ENCODE measurements at regions not wholly inside any gene's neighbourhood (a gene's known extent, or its start where the extent isn't known, plus 50 kb on each side); places are given as distances from the start of the nearest gene placed in this dataset.

DNA sequence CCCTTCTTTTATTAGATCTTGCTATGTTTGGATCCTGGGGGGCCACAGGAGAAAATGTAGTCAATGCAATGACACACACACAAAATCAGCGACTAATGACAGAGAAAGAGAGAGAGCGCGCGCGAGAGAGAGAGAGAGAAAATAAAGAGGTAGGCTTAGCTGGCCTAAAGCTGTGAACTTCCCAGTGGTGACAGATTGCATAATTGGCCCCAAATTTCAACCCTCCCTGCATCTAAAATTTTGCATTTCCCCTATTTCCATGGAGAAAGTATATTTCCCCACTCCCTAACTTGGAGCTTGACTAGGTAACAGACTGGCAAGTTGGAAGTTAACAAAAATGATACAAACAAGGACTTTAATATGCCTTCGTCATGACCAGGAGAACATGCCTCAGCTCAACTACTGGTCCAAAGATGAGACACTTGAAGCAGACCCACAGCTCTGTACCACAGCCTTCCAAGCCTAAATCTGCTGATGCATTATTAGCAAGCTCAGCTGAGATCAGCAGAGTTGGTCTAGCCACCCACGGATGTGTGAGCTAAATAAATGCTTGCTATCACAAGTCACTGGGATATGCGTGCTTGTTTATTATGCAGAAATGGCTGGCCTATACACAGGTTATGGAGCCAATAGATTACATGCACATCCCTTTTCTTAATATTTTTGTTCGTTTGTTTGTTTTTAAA lies 118.1 kb upstream of the PRDM1 start:
- Histone ChIP-seq H3K4me3 (ENCODE audit: insufficient read depth, low read depth, low read length) (no peak overlapping the region), H3K9me3 (ENCODE audit: control insufficient read depth, low read length) (no peaks in the 10 kb centered on the region), H3K27me3 (ENCODE audit: control insufficient read depth, insufficient read depth, low read length, poor library complexity, severe bottlenecking) (no peaks in the 10 kb centered on the region), H3K27ac (ENCODE audit: insufficient read depth, low read depth, low read length, poor library complexity, severe bottlenecking) (no peak overlapping the region), H3K36me3 (ENCODE audit: control insufficient read depth, insufficient read depth, low read length) (no peaks in the 10 kb centered on the region), H3K4me1 (ENCODE audit: control insufficient read depth, insufficient read depth, low read length) (no peaks in the 10 kb centered on the region)
- 91 to 97% methylated on average over 8 to 9 of the region's 9 CpGs for WGBS, 2 experiments

DNA sequence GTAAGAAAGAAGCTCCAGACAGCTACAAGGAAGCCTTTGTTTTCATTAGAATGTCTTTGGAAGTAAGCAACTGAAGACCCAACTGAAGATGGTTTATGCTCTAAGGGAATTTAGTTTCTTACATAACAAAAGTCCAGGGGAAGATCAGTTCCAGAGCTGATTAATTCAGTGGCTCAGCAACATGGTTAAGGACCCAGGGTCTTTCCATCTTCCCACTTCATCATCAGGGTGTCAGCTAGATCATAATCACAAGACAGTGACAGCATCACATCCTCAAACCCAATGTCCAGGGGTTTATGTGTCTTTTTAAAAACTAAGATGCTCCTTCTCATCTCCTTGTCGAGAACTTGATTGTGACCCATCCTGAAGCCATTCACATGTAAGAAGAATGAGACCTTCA lies 119.7 kb upstream of the PRDM1 start:
- H3K27me3 ChIP-seq (ENCODE audit: control insufficient read depth, insufficient read depth, low read length, poor library complexity, severe bottlenecking): no peaks in the 10 kb centered on the region
- 96 to 100% methylated on average over 1 of the region's 1 CpG for WGBS, 2 experiments
- H3K4me3 ChIP-seq (ENCODE audit: insufficient read depth, low read depth, low read length): no peak overlapping the region
- no peaks in the 10 kb centered on the region for H3K4me1 ChIP-seq (ENCODE audit: control insufficient read depth, insufficient read depth, low read length)
- no peaks in the 10 kb centered on the region for H3K9me3 ChIP-seq (ENCODE audit: control insufficient read depth, low read length)
- no peaks in the 10 kb centered on the region for H3K36me3 ChIP-seq (ENCODE audit: control insufficient read depth, insufficient read depth, low read length)
- no peak overlapping the region for H3K27ac ChIP-seq (ENCODE audit: insufficient read depth, low read depth, low read length, poor library complexity, severe bottlenecking)

DNA sequence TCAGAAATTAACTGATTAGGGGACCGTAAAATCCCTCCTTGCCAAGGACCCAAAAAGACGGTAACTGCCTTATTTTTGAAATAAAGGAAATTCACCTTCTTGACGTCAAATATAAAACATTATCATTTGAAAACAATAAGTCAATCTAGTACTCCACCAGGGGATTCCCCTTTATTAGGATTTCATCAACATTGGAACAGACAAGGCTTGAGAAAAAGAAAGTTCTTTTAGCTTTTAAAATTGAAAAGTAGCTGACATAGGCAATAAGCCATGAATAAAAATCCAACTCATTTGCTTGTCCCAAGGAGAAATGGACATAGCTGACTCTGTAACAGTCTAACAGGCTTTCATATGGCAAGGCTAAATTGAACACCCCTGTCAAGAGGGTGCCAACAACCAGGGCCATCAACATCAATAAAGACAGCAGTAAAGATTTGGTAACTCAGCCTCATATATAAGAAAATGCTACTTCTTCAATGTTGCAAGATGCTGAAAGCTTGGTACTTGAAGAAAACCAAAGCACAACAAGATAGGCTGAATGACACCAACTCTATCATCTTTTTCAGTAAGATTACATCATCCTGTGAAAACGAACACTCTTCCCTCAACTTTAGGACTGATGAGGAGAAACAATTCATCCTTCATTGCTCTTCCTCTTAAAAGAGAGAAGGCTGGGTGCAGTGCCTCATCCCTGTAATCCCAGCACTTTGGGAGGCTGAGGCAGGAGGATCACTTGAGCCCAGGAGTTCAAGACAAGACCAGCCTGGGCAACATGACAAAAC lies 121.0 kb upstream of the PRDM1 start:
- H3K4me1 ChIP-seq (ENCODE audit: control insufficient read depth, insufficient read depth, low read length): no peaks in the 10 kb centered on the region
- H3K36me3 ChIP-seq (ENCODE audit: control insufficient read depth, insufficient read depth, low read length): no peaks in the 10 kb centered on the region
- 88 to 94% methylated on average over 4 of the region's 4 CpGs for WGBS, 2 experiments
- no peaks in the 10 kb centered on the region for H3K9me3 ChIP-seq (ENCODE audit: control insufficient read depth, low read length)
- no peaks in the 10 kb centered on the region for H3K27me3 ChIP-seq (ENCODE audit: control insufficient read depth, insufficient read depth, low read length, poor library complexity, severe bottlenecking)
- H3K4me3 ChIP-seq (ENCODE audit: insufficient read depth, low read depth, low read length): no peak overlapping the region
- no peak overlapping the region for H3K27ac ChIP-seq (ENCODE audit: insufficient read depth, low read depth, low read length, poor library complexity, severe bottlenecking)

DNA sequence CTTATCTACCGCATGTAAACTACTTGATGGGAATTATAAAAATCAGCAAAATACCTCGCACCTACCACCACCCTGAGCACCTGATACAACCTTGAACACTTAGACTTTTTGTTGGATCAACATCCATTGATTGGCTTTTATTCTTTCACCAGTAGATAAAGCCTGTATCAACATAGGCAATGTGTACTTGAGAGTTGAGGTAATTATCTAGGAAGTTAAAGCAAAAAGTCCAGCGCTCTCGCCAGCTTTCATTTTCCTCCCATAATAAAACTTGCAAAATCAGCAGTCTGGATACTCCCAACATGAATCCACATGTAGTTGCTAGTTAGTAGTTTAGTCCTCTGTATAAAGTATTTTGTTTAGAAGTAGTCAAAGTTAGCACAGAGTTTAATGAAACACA lies 132.0 kb upstream of the PRDM1 start:
- Histone ChIP-seq H3K4me1 (ENCODE audit: control insufficient read depth, insufficient read depth, low read length) (no peaks in the 10 kb centered on the region), H3K27ac (ENCODE audit: insufficient read depth, low read depth, low read length, poor library complexity, severe bottlenecking) (no peak overlapping the region), H3K27me3 (ENCODE audit: control insufficient read depth, insufficient read depth, low read length, poor library complexity, severe bottlenecking) (no peaks in the 10 kb centered on the region), H3K36me3 (ENCODE audit: control insufficient read depth, insufficient read depth, low read length) (no peaks in the 10 kb centered on the region), H3K4me3 (ENCODE audit: insufficient read depth, low read depth, low read length) (no peak overlapping the region), H3K9me3 (ENCODE audit: control insufficient read depth, low read length) (no peaks in the 10 kb centered on the region)
- WGBS, 2 experiments: 90 to 96% methylated on average over 2 to 4 of the region's 4 CpGs

DNA sequence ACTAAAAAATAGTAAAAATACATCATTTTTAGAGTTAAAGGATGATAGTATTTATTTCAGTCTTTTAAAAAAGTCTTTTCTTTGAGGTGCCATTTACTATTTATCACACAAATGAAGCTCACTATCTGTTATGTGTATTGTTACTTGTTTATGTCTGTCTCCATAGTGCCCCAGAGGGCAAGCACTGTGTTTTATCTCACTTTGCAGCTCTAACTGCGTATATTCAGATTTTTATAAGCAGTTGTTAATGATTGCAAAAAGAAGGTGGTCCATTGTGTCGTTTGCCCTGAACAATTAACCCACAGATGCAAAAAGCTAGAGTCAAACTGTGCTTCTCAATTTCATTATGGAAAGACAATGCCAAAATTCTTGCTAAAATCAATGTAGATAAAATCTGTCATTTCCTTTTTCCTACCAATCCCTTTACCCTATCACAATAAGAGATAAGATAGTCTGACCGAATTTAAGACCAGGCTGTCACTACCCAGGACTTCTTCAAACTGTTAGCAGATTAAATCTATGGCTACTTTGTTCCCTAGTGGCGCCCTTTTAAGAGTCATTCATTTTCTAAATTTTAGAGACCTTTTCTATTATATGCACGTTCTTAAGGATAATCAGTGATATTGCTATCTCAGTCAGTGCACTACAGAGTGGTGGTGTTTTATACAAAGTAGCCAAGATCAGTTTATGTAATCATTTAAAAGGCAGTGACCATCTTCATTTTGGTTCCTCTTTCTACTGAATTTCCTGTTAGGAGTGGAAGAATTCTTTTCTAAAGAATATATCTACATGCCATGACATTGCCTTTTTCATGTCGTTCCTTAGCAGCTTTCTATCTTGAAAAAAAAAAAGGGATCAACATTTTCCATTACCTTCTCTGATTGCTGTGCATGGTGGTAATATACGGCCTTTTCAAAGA lies 133.1 kb upstream of the PRDM1 start:
- WGBS, 2 experiments: 65 to 74% methylated on average over 6 to 7 of the region's 7 CpGs
- no peak overlapping the region for H3K27ac ChIP-seq (ENCODE audit: insufficient read depth, low read depth, low read length, poor library complexity, severe bottlenecking)
- no peaks in the 10 kb centered on the region for H3K9me3 ChIP-seq (ENCODE audit: control insufficient read depth, low read length)
- no peaks in the 10 kb centered on the region for H3K27me3 ChIP-seq (ENCODE audit: control insufficient read depth, insufficient read depth, low read length, poor library complexity, severe bottlenecking)
- no peaks in the 10 kb centered on the region for H3K4me1 ChIP-seq (ENCODE audit: control insufficient read depth, insufficient read depth, low read length)
- no peak overlapping the region for H3K4me3 ChIP-seq (ENCODE audit: insufficient read depth, low read depth, low read length)
- H3K36me3 ChIP-seq (ENCODE audit: control insufficient read depth, insufficient read depth, low read length): no peaks in the 10 kb centered on the region

DNA sequence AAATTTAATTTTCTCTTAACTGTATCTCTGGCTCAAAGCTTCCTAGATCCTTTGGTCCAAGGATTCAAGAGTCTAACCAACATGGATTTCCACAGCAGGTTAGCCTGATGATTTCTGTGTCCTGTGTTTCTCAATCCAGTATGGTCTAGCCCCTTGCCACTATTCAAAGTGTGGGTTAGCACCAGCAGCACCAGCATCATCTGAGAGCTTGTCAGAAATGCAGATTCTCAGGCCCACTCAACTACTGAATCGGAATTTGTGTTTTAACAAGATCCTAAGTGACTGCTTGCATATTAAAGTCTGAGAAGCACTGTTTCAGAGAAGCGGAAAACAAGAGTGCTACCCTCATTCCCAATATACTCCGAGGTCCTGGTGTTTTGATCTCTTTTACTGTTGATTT lies 133.8 kb upstream of the PRDM1 start:
- Histone ChIP-seq H3K27ac (ENCODE audit: insufficient read depth, low read depth, low read length, poor library complexity, severe bottlenecking) (no peak overlapping the region), H3K36me3 (ENCODE audit: control insufficient read depth, insufficient read depth, low read length) (no peaks in the 10 kb centered on the region), H3K4me1 (ENCODE audit: control insufficient read depth, insufficient read depth, low read length) (no peaks in the 10 kb centered on the region), H3K9me3 (ENCODE audit: control insufficient read depth, low read length) (no peaks in the 10 kb centered on the region), H3K4me3 (ENCODE audit: insufficient read depth, low read depth, low read length) (no peak overlapping the region), H3K27me3 (ENCODE audit: control insufficient read depth, insufficient read depth, low read length, poor library complexity, severe bottlenecking) (no peaks in the 10 kb centered on the region)
- WGBS, 2 experiments: 93 to 97% methylated on average over 3 of the region's 3 CpGs

DNA sequence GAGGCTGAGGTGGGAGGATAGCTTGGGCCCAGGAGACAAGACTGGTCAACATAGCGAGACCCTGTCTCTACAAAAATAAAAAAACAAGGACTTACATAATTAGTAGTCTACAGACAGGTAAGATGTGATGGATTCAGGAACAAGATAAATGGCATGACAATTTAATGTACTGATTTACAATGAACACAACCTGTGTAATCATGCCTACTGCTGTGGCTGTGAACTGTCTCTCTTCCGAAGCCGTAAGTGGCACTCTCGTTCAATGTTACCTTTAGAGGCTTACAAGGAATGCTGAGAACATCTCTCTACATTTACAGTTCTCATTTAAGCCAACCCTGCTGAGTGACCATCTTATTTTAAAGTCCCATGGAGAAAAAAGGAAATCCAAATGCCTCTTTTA lies 134.8 kb upstream of the PRDM1 start:
- no peak overlapping the region for H3K4me3 ChIP-seq (ENCODE audit: insufficient read depth, low read depth, low read length)
- H3K36me3 ChIP-seq (ENCODE audit: control insufficient read depth, insufficient read depth, low read length): no peaks in the 10 kb centered on the region
- H3K4me1 ChIP-seq (ENCODE audit: control insufficient read depth, insufficient read depth, low read length): no peaks in the 10 kb centered on the region
- no peaks in the 10 kb centered on the region for H3K9me3 ChIP-seq (ENCODE audit: control insufficient read depth, low read length)
- no peaks in the 10 kb centered on the region for H3K27me3 ChIP-seq (ENCODE audit: control insufficient read depth, insufficient read depth, low read length, poor library complexity, severe bottlenecking)
- 93 to 96% methylated on average over 4 of the region's 4 CpGs for WGBS, 2 experiments
- H3K27ac ChIP-seq (ENCODE audit: insufficient read depth, low read depth, low read length, poor library complexity, severe bottlenecking): no peak overlapping the region

DNA sequence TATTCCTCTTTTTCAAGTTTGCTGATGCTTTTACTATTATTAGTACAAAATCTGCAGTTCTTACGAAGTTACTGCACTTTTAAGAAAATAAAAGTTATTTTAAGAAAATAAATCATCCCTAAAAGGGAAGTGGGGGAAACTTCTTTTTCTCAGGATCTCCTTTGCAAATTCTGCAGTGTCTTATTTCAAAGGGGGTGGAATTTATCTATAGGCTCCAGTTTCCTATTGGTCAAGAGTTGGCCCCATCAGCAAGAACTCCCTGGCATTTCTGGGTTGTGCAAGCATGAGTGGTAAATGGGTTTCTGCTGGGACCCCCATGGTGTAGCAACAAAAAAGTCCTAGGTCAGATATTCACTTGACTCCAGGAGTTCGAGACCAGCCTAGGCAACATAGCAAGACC lies 136.3 kb upstream of the PRDM1 start:
- no peaks in the 10 kb centered on the region for H3K27me3 ChIP-seq (ENCODE audit: control insufficient read depth, insufficient read depth, low read length, poor library complexity, severe bottlenecking)
- H3K27ac ChIP-seq (ENCODE audit: insufficient read depth, low read depth, low read length, poor library complexity, severe bottlenecking): no peak overlapping the region
- 80 to 100% methylated on average over 1 of the region's 2 CpGs for WGBS, 2 experiments
- no peaks in the 10 kb centered on the region for H3K36me3 ChIP-seq (ENCODE audit: control insufficient read depth, insufficient read depth, low read length)
- H3K4me3 ChIP-seq (ENCODE audit: insufficient read depth, low read depth, low read length): no peak overlapping the region
- no peaks in the 10 kb centered on the region for H3K4me1 ChIP-seq (ENCODE audit: control insufficient read depth, insufficient read depth, low read length)
- no peaks in the 10 kb centered on the region for H3K9me3 ChIP-seq (ENCODE audit: control insufficient read depth, low read length)

DNA sequence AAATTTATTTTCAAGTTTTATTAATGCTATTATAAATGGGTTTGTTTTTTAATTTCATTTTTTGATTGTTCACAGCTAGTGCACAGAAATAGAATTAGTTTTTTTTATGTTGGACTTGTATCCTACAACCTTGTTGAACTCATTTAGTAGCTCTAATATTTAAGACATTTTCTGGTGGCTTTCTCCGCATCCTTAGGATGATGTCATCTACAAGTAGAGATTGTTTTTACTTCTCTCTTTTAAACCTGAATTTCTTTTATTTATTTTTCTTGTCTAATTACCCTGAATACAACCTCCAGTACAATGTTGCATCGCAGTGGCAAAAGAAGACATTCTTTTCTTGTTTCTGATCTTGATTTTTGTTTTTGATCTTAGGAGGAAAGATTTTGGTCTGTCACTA lies 142.6 kb upstream of the PRDM1 start:
- Histone ChIP-seq H3K36me3 (ENCODE audit: control insufficient read depth, insufficient read depth, low read length) (no peaks in the 10 kb centered on the region), H3K27me3 (ENCODE audit: control insufficient read depth, insufficient read depth, low read length, poor library complexity, severe bottlenecking) (no peaks in the 10 kb centered on the region), H3K9me3 (ENCODE audit: control insufficient read depth, low read length) (no peaks in the 10 kb centered on the region), H3K27ac (ENCODE audit: insufficient read depth, low read depth, low read length, poor library complexity, severe bottlenecking) (no peak overlapping the region), H3K4me3 (ENCODE audit: insufficient read depth, low read depth, low read length) (no peak overlapping the region), H3K4me1 (ENCODE audit: control insufficient read depth, insufficient read depth, low read length) (no peaks in the 10 kb centered on the region)
- WGBS, 2 experiments: 100% methylated on average over 2 of the region's 2 CpGs; no CpG with 5 or more reads in 1 of the 2 experiments
